Panc1 (cell line): ENCODE measurements at regions not wholly inside any gene's neighbourhood (a gene's known extent, or its start where the extent isn't known, plus 50 kb on each side); places are given as distances from the start of the nearest gene placed in this dataset.

Experiments used
- ATAC-seq: fragments of 200-7000 bp; cut with Tn5 transposase; 2 replicates; pipeline ENCODE4 v1.9.1; 2020; ENCODE audit warnings: mild to moderate bottlenecking, moderate library complexity
- BruUV-seq: library from RNA; stranded (reverse); fragments of 400-500 nt; replicated peaks from 2 replicates; lab custom pipeline; 2021; lab: Mats Ljungman, UMichigan
- CTCF ChIA-PET: fragments of 300-600 bp; sonication (Branson Sonifier 250); formaldehyde crosslinking; loops from one replicate; lab custom pipeline; 2022; ENCODE audit warnings: antibody characterized with exemption; lab: Charles Lee
- POLR2A ChIA-PET: fragments of 300-600 bp; sonication (Branson Sonifier 250); formaldehyde crosslinking; loops from one replicate; lab custom pipeline; 2022; ENCODE audit warnings: antibody characterized with exemption; lab: Charles Lee
- DNase-seq: peaks from one replicate; pipeline ENCODE4 v3.0.0-alpha.2; 2010; ENCODE audit warnings: low read depth, low spot score
- H3K27ac ChIP-seq: 2 replicates; pipeline ENCODE4 v1.5.1; 2011; ENCODE audit warnings: mild to moderate bottlenecking, low read length, inconsistent platforms
- H3K27me3 ChIP-seq: fragments of 200-500 bp; sonication (Bioruptor generic); 2 replicates; pipeline ENCODE4 v1.6.0; 2014; ENCODE audit warnings: low read length, inconsistent platforms; ENCODE audit not compliant: control insufficient read depth, insufficient read depth
- H3K36me3 ChIP-seq: fragments of 200-500 bp; sonication (Bioruptor generic); 2 replicates; pipeline ENCODE4 v1.5.1; 2014; ENCODE audit warnings: inconsistent platforms, mild to moderate bottlenecking, low read length, moderate library complexity; ENCODE audit not compliant: control insufficient read depth, insufficient read depth
- H3K4me1 ChIP-seq: 2 replicates; pipeline ENCODE4 v1.5.1; 2011; ENCODE audit warnings: inconsistent platforms, mild to moderate bottlenecking, low read length, moderate library complexity; ENCODE audit not compliant: control insufficient read depth, insufficient read depth
- H3K4me3 ChIP-seq, 2 experiments: 2 replicates each; pipeline ENCODE4 v1.5.1; 2011 to 2012; ENCODE audit warnings: low read depth in 2 of 2, low read length in 2 of 2, mild to moderate bottlenecking in 2 of 2, inconsistent platforms in 1 of 2, moderate library complexity in 1 of 2
- H3K9me3 ChIP-seq: fragments of 200-500 bp; sonication (Bioruptor generic); 2 replicates; pipeline ENCODE4 v1.5.1; 2014; ENCODE audit warnings: low read depth, mild to moderate bottlenecking, inconsistent platforms, low read length, moderate library complexity; ENCODE audit not compliant: control insufficient read depth, insufficient read depth
- CTCF ChIP-seq: fragments of 450-650 bp; IDR thresholded peaks from 2 replicates; pipeline ENCODE4 v1.5.1; 2017; ENCODE audit warnings: mild to moderate bottlenecking
- POLR2AphosphoS5 ChIP-seq: IDR thresholded peaks from 2 replicates; pipeline ENCODE4 v1.6.1; 2012; ENCODE audit warnings: mild to moderate bottlenecking, low read depth, low read length, moderate library complexity
- REST ChIP-seq, 2 experiments: IDR thresholded peaks; 2 replicates each; pipeline ENCODE4 v1.6.1; 2011 to 2012; ENCODE audit warnings: low read depth in 2 of 2, control low read depth in 1 of 2, low read length in 1 of 2, mild to moderate bottlenecking in 1 of 2, moderate library complexity in 1 of 2; ENCODE audit not compliant: insufficient read depth in 1 of 2
- SIN3A ChIP-seq: IDR thresholded peaks from 2 replicates; pipeline ENCODE4 v1.6.1; 2012; ENCODE audit warnings: low read depth, mild to moderate bottlenecking, low read length, moderate library complexity, borderline replicate concordance; ENCODE audit not compliant: insufficient read depth
- TCF7L2 ChIP-seq: IDR thresholded peaks from 2 replicates; pipeline ENCODE4 v1.6.1; 2011; ENCODE audit warnings: mild to moderate bottlenecking, low read depth, low read length, inconsistent platforms
- in situ Hi-C: cut with HindIII; loops from 2 replicates; pipeline ENCODE4 v1.10.0; 2016; ENCODE audit warnings: low sequenced_read_pairs, low pct_unique_long_range_greater_than_20kb
- intact Hi-C: fragments of 100-400 bp; cut with micrococcal nuclease; formaldehyde crosslinking; loops from one replicate; pipeline ENCODE4 v1.10.0; 2022; ENCODE audit not compliant: unreplicated experiment

- ChIA-PET CTCF (no interaction called here), POLR2A (no interaction called here)
- H3K4me3 ChIP-seq = no peak overlapping the region
- in situ Hi-C loops (no loop called here), intact Hi-C loops (no loop called here)
- ATAC-seq (no peak), DNase-seq (no peak)
- H3K4me1 ChIP-seq = no peaks in the 10 kb centered on the region
- no TSS peak for BruUV-seq
- H3K27ac ChIP-seq = no peak overlapping the region
- H3K9me3 ChIP-seq = no peaks in the 10 kb centered on the region
- H3K36me3 ChIP-seq = no peaks in the 10 kb centered on the region
- H3K27me3 ChIP-seq = no peaks in the 10 kb centered on the region
- TF ChIP-seq CTCF = no peak
Measured at GRCh38 chr9:84615544-84615943, 54.0 kb upstream of the NTRK2 start.

- DNase-seq (no peak), ATAC-seq (no peak)
- Histone ChIP-seq H3K4me1 (no peaks in the 10 kb centered on the region), H3K4me3 (no peak overlapping the region), H3K27me3 (no peaks in the 10 kb centered on the region), H3K9me3 (no peaks in the 10 kb centered on the region), H3K27ac (no peak overlapping the region), H3K36me3 (no peaks in the 10 kb centered on the region)
- no TSS peak for BruUV-seq
- CTCF ChIA-PET = no interaction called here
- no peak for TF ChIP-seq TCF7L2
- TF ChIP-seq POLR2AphosphoS5 = no peak
- TF ChIP-seq SIN3A = no peak
- TF ChIP-seq CTCF = no peak
- no peak for TF ChIP-seq REST (IDR thresholded peaks at IDR 0.05; ENCODE audit: insufficient read depth in 1 of 2, low read depth in 2 of 2, low read length in 1 of 2)
- POLR2A ChIA-PET = no interaction called here
- intact Hi-C loops (no loop called here), in situ Hi-C loops (no loop called here)
Measured at GRCh38 chr9:84617411-84618029, 52.0 kb upstream of the NTRK2 start.
